K562 (cell line): ENCODE measurements at regions not wholly inside any gene's neighbourhood (a gene's known extent, or its start where the extent isn't known, plus 50 kb on each side); places are given as distances from the start of the nearest gene placed in this dataset.

Source experiments
- ATAC-seq: fragments of 200-7000 bp; cut with Tn5 transposase; 3 replicates; pipeline ENCODE4 v1.9.1; 2020; ENCODE audit warnings: moderate library complexity
- BruUV-seq: library from RNA; stranded (reverse); fragments of 400-500 nt; replicated peaks from 2 replicates; lab custom pipeline; 2021; lab: Mats Ljungman, UMichigan
- CTCF ChIA-PET: fragments of 300-600 bp; formaldehyde crosslinking; extraction: SDS; loops from one replicate; lab custom pipeline; 2021; ENCODE audit warnings: low intra/inter-chr PET ratio; lab: Yijun Ruan, JAX
- POLR2A ChIA-PET: fragments of 300-600, 350-650 bp; sonication (Branson Sonifier 250); formaldehyde crosslinking; extraction: SDS; loops from one replicate; lab custom pipeline; 2021; ENCODE audit warnings: antibody characterized with exemption, inconsistent platforms; lab: Yijun Ruan, JAX
- DNase-seq, 4 experiments: peaks; one replicate each; pipeline versions ENCODE4 v3.0.0 to v3.0.0-alpha.2; 2011 to 2018; ENCODE audit warnings: low spot score in 3 of 4, mixed read lengths in 3 of 4; ENCODE audit errors: extremely low read depth in 1 of 4
- FAIRE-seq: peaks from 2 replicates; lab custom pipeline; 2011; peaks lifted over from hg19 to GRCh38; lab: Jason Lieb, UNC
- H2AFZ ChIP-seq: 2 replicates; pipeline ENCODE4 v1.6.0; 2011; ENCODE audit warnings: low read depth, low read length, control low read depth, inconsistent platforms
- H3K27ac ChIP-seq: fragments of 200-600 bp; 3 replicates; pipeline ENCODE4 v1.8.0; 2011; ENCODE audit warnings: low read depth, mild to moderate bottlenecking, control low read depth, inconsistent platforms, low read length, moderate library complexity, mixed read lengths; ENCODE audit errors: extremely low read depth
- H3K27me3 ChIP-seq, 2 experiments: fragments of 300-600 bp in 1 of 2; 2 replicates in 1 of 2; 3 replicates in 1 of 2; pipeline versions ENCODE4 v1.6.0 to v1.8.0; 2011; ENCODE audit warnings: inconsistent platforms in 2 of 2, low read length in 2 of 2, mild to moderate bottlenecking in 1 of 2, mixed read lengths in 1 of 2, moderate library complexity in 1 of 2; ENCODE audit not compliant: control insufficient read depth in 2 of 2, insufficient read depth in 2 of 2
- H3K36me3 ChIP-seq: fragments of 300-600 bp; 3 replicates; pipeline ENCODE4 v1.8.0; 2011; ENCODE audit warnings: mild to moderate bottlenecking, low read length, inconsistent platforms; ENCODE audit not compliant: control insufficient read depth, insufficient read depth
- H3K4me1 ChIP-seq, 2 experiments: fragments of 200-600 bp in 1 of 2; replicated peaks in 1 of 2; 2 replicates in 1 of 2; 3 replicates in 1 of 2; pipeline versions ENCODE4 v1.5.1 to v1.8.0; 2011; ENCODE audit warnings: inconsistent platforms in 2 of 2, low read length in 2 of 2, mild to moderate bottlenecking in 1 of 2, mixed read lengths in 1 of 2, moderate library complexity in 1 of 2; ENCODE audit not compliant: control insufficient read depth in 2 of 2, insufficient read depth in 2 of 2
- H3K4me2 ChIP-seq: 2 replicates; pipeline ENCODE4 v1.6.1; 2011; ENCODE audit warnings: low read length, control low read depth, inconsistent platforms, mixed read lengths; ENCODE audit not compliant: insufficient read depth
- H3K4me3 ChIP-seq: fragments of 200-600 bp; sonication (generic), shearing (Covaris generic); 2 replicates; pipeline ENCODE4 v1.5.1; 2016; ENCODE audit warnings: control low read depth, inconsistent platforms
- H3K79me2 ChIP-seq: fragments of 200-600 bp; 3 replicates; pipeline ENCODE4 v1.8.0; 2011; ENCODE audit warnings: low read length, inconsistent platforms; ENCODE audit not compliant: control insufficient read depth, insufficient read depth
- H3K9ac ChIP-seq, 2 experiments: 2 replicates each; pipeline versions ENCODE4 v1.6.0 to v1.6.1; 2011; ENCODE audit warnings: low read depth in 2 of 2, low read length in 2 of 2, control low read depth in 1 of 2, inconsistent platforms in 1 of 2, mild to moderate bottlenecking in 1 of 2, mixed read lengths in 1 of 2; ENCODE audit not compliant: insufficient read depth in 1 of 2
- H3K9me1 ChIP-seq: one replicate; pipeline ENCODE4 v1.6.0; 2011; ENCODE audit warnings: inconsistent platforms, mild to moderate bottlenecking, low read length, moderate library complexity; ENCODE audit not compliant: control insufficient read depth, insufficient read depth
- H3K9me3 ChIP-seq: replicated peaks from 2 replicates; pipeline ENCODE4 v1.5.1; 2011; ENCODE audit warnings: low read depth, low read length, inconsistent platforms; ENCODE audit not compliant: control insufficient read depth, insufficient read depth
- H4K20me1 ChIP-seq: replicated peaks from 2 replicates; pipeline ENCODE4 v1.6.1; 2011; ENCODE audit warnings: low read length, inconsistent platforms, mixed read lengths; ENCODE audit not compliant: control insufficient read depth, insufficient read depth
- ARID3B ChIP-seq: fragments of 250-450 bp; sonication (Bioruptor Pico); IDR thresholded peaks from 2 replicates; pipeline ENCODE4 v1.4.0; 2020; ENCODE audit warnings: borderline replicate concordance
- C11orf30 ChIP-seq: fragments of 450-650 bp; IDR thresholded peaks from 2 replicates; pipeline ENCODE4 v1.6.1; 2016; ENCODE audit warnings: low read depth, mild to moderate bottlenecking
- GTF2B ChIP-seq: IDR thresholded peaks from 2 replicates; pipeline ENCODE4 v1.6.1; 2011; ENCODE audit not compliant: insufficient read length; ENCODE audit errors: extremely low read depth
- KAT2B ChIP-seq: IDR thresholded peaks from one replicate; pipeline ENCODE4 v1.6.1; 2012; ENCODE audit warnings: low read depth, mild to moderate bottlenecking, control low read depth, inconsistent platforms, low read length, moderate library complexity
- MAFG ChIP-seq: fragments of 450-650 bp; conservative IDR thresholded peaks from 2 replicates; pipeline ENCODE4 v1.6.1; 2016; ENCODE audit warnings: missing genetic modification characterization, missing compliant biosample characterization
- MCM5 ChIP-seq: fragments of 450-650 bp; IDR thresholded peaks from 2 replicates; pipeline ENCODE4 v1.6.1; 2016; ENCODE audit warnings: low read depth
- NFE2 ChIP-seq: IDR thresholded peaks from 2 replicates; pipeline ENCODE4 v1.6.1; 2014; ENCODE audit warnings: antibody characterized with exemption, low read depth
- SRSF1 ChIP-seq: fragments of 200-400 bp; formaldehyde crosslinking; IDR thresholded peaks from 2 replicates; pipeline ENCODE4 v1.6.1; 2017; ENCODE audit warnings: mild to moderate bottlenecking, low read depth, low read length, moderate library complexity
- ZNF282 ChIP-seq: sonication (generic); formaldehyde crosslinking; IDR thresholded peaks from 2 replicates; pipeline ENCODE4 v1.8.1; 2023; ENCODE audit warnings: missing genetic modification reagents
- ZNF316 ChIP-seq: fragments of 450-650 bp; IDR thresholded peaks from 2 replicates; pipeline ENCODE4 v1.6.1; 2016
- WGBS: fragments of 100-300 bp; shearing (Covaris generic); methylation state at CpG from one replicate; pipeline ENCODE4 v1.1.6; 2016; ENCODE audit warnings: low coverage, mixed read lengths; ENCODE audit not compliant: insufficient coverage; ENCODE audit errors: missing lambda C conversion rate; 5-methylcytosine and 5-hydroxymethylcytosine counted together
- in situ Hi-C: fragments of 300-500 bp; cut with MboI; formaldehyde crosslinking; loops from 4 replicates; pipeline ENCODE4 v1.15.0; 2018; ENCODE audit warnings: inconsistent platforms, mixed read lengths
- intact Hi-C: fragments of 100-400 bp; cut with micrococcal nuclease; formaldehyde crosslinking; loops from 2 replicates; pipeline ENCODE4 v1.14.2; 2022

DNA sequence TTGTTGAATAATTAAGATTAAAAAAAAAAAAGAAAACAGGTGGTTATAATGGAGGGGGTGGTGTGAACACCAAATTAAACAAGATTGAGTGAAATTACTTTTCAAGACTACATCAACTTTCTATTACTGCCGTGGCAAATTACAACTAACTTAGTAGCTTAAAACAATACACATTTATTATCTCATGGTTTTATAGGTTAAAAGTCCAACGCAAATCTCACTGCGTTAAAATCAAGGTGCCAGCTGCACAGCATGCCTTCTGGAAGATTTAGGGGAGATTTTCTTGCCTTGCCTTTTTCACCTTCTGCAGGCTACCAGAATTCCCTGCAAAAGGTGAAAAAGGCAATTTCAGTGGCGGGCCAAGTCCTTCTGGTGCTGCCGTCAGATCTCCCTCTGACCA is 58.5 kb downstream of the ATXN3L start:
- Histone ChIP-seq H3K4me3 (no peak overlapping the region), H3K9me1 (no peaks in the 10 kb centered on the region), H4K20me1 (no peaks in the 10 kb centered on the region), H3K36me3 (no peaks in the 10 kb centered on the region), H3K27ac (no peak overlapping the region), H3K27me3 (no peaks in the 10 kb centered on the region), H3K9me3 (no peaks in the 10 kb centered on the region), H3K9ac (no peak overlapping the region), H2AFZ (no peak overlapping the region), H3K4me1 (no peaks in the 10 kb centered on the region; a peak in 1 of 5 replicates), H3K79me2 (no peaks in the 10 kb centered on the region), H3K4me2 (no peak overlapping the region)
- intact Hi-C loops = no loop called here
- CTCF ChIA-PET = no interaction called here
- FAIRE-seq (no peak), DNase-seq (no peak), ATAC-seq (no peak)
- 16% methylated on average over 5 of the region's 5 CpGs for WGBS
- in situ Hi-C loops = no loop called here
- BruUV-seq = no TSS peak
- POLR2A ChIA-PET = no interaction called here
- no peak for TF ChIP-seq KAT2B
- no peak for TF ChIP-seq MCM5
- no peak for TF ChIP-seq ZNF282 (CRISPR knock-in tag)
- TF ChIP-seq ARID3B = no peak
- TF ChIP-seq SRSF1 = no peak

DNA sequence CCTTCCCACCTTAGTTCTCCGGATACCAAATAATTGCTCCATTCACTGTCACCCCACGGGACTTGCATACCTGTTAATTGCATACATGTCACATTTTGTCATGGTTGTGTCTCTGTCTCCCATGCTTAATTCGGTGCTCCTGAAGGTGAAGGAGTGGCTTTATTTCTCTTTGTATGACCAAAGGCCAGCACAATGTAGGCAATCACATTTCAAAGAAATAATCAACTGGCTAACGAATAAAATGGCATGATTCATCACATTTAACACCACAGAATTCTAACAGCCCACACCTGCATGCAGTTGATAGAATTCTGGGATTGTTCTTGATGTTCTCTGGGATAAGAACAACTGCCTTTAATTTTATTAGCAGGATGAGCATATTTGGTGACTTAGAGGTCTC is 59.3 kb downstream of the ATXN3L start:
- in situ Hi-C loops = no loop called here
- Histone ChIP-seq H3K27ac (no peak overlapping the region), H3K36me3 (no peaks in the 10 kb centered on the region), H3K27me3 (no peaks in the 10 kb centered on the region), H3K4me2 (no peak overlapping the region), H3K9me3 (no peaks in the 10 kb centered on the region), H3K9ac (no peak overlapping the region), H4K20me1 (no peaks in the 10 kb centered on the region), H3K4me1 (no peaks in the 10 kb centered on the region; a peak in 1 of 5 replicates), H2AFZ (no peak overlapping the region), H3K79me2 (no peaks in the 10 kb centered on the region), H3K4me3 (no peak overlapping the region), H3K9me1 (no peaks in the 10 kb centered on the region)
- WGBS = 48% methylated on average over 4 of the region's 4 CpGs
- ATAC-seq (no peak), DNase-seq (no peak), FAIRE-seq (no peak)
- TF ChIP-seq GTF2B (no peak), C11orf30 (0 out of 2 replicates have a peak, but pooled peaks have one; percentile 4), MAFG (tag) (peak; percentile 40), ZNF316 (peak; percentile 22; the same call in 1 of the 2 replicates), NFE2 (0 out of 2 replicates have a peak, but pooled peaks have one; percentile 21)
- ChIA-PET POLR2A (no interaction called here), CTCF (no interaction called here)
- intact Hi-C loops = no loop called here
- BruUV-seq = no TSS peak
